Karpas-422 (cell line): ENCODE measurements at regions not wholly inside any gene's neighbourhood (a gene's known extent, or its start where the extent isn't known, plus 50 kb on each side); places are given as distances from the start of the nearest gene placed in this dataset.

ENCODE experiments used
- DNase-seq: peaks from one replicate; pipeline ENCODE4 v3.0.0-alpha.2; 2015
- H2AFZ ChIP-seq: fragments of 200-600 bp; sonication (generic); 2 replicates; pipeline ENCODE4 v1.6.1; 2014; ENCODE audit warnings: antibody characterized with exemption, low read length, mixed read lengths
- H3K27ac ChIP-seq: fragments of 200-600 bp; sonication (generic); 2 replicates; pipeline ENCODE4 v1.5.1; 2014; ENCODE audit warnings: mild to moderate bottlenecking, low read length, moderate library complexity
- H3K27me3 ChIP-seq: fragments of 200-600 bp; sonication (generic); 2 replicates; pipeline ENCODE4 v1.6.1; 2014; ENCODE audit warnings: low read length, mixed read lengths
- H3K36me3 ChIP-seq: fragments of 200-600 bp; sonication (generic); 2 replicates; pipeline ENCODE4 v1.6.1; 2014; ENCODE audit warnings: low read length, mixed read lengths; ENCODE audit not compliant: insufficient read depth
- H3K4me1 ChIP-seq: fragments of 200-600 bp; sonication (generic); 2 replicates; pipeline ENCODE4 v1.6.1; 2014; ENCODE audit warnings: mild to moderate bottlenecking, low read length, mixed read lengths
- H3K4me2 ChIP-seq: fragments of 200-600 bp; sonication (generic); 2 replicates; pipeline ENCODE4 v1.6.1; 2014; ENCODE audit warnings: low read length, low read depth, mild to moderate bottlenecking; ENCODE audit not compliant: poor library complexity, severe bottlenecking
- H3K4me3 ChIP-seq: fragments of 200-600 bp; sonication (generic); 2 replicates; pipeline ENCODE4 v1.5.1; 2014; ENCODE audit warnings: mild to moderate bottlenecking, antibody characterized with exemption, low read length, mixed read lengths
- H3K79me2 ChIP-seq: fragments of 200-600 bp; sonication (generic); 2 replicates; pipeline ENCODE4 v1.6.1; 2014; ENCODE audit warnings: mild to moderate bottlenecking, low read length, mixed read lengths
- H3K9ac ChIP-seq: fragments of 200-600 bp; sonication (generic); 2 replicates; pipeline ENCODE4 v1.6.0; 2014; ENCODE audit warnings: low read length
- H3K9me2 ChIP-seq: fragments of 200-600 bp; sonication (generic), shearing (Covaris generic); replicated peaks from 2 replicates; pipeline ENCODE4 v1.6.0; 2014; ENCODE audit warnings: mild to moderate bottlenecking, low read length, moderate library complexity; ENCODE audit not compliant: insufficient read depth
- H3K9me3 ChIP-seq: fragments of 300-700, 200-600 bp; sonication (generic); 2 replicates; pipeline ENCODE4 v1.6.1; 2014; ENCODE audit warnings: low read length, mixed read lengths
- H4K20me1 ChIP-seq: fragments of 200-600 bp; sonication (generic); 2 replicates; pipeline ENCODE4 v1.6.1; 2014; ENCODE audit warnings: mild to moderate bottlenecking, antibody characterized with exemption, low read length, low read depth; ENCODE audit not compliant: insufficient read depth

DNA sequence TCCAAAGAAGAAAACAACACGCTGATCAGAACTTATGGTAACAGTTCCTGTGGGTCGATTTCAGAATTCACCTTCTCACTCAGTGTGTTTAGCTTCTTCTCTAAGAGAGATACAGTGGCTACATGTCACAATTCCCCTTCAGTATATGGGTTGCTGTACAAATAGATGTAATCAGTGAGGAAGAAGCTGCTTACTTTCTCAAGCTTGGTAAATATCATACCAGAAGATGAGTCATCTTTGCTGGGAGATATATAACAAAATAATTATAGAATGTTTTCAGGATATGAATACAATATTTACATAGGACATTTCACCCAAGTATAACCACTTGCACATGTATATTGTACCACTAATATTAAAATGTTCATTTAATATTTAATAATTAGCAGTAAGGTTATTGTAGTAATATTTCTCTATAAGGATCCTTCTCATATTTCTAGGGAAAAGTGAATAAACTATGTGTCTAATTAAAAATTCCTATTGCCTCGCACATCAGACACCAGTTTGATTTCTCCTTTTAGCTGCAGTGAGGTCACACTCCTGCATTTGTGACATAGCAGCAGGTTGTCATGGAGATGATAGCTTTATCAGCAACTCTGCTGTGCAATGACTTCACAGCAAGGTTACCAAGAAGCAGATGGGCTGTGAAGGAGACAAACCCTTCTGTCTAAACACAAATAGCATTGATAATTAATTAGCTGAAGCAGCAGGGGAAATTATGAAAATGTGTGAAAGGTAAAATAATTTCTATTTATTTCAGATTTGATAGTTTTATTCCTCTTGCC lies 211.4 kb downstream of the TUSC7 start:
- Histone ChIP-seq H2AFZ (no peak overlapping the region), H3K79me2 (no peaks in the 10 kb centered on the region), H3K4me2 (no peak overlapping the region), H4K20me1 (no peaks in the 10 kb centered on the region), H3K4me3 (no peak overlapping the region), H3K27ac (no peak overlapping the region), H3K9me2 (no peaks in the 10 kb centered on the region), H3K27me3 (no peaks in the 10 kb centered on the region), H3K9ac (no peak overlapping the region), H3K4me1 (no peaks in the 10 kb centered on the region), H3K9me3 (no peaks in the 10 kb centered on the region), H3K36me3 (no peaks in the 10 kb centered on the region)
- DNase-seq = no peak

DNA sequence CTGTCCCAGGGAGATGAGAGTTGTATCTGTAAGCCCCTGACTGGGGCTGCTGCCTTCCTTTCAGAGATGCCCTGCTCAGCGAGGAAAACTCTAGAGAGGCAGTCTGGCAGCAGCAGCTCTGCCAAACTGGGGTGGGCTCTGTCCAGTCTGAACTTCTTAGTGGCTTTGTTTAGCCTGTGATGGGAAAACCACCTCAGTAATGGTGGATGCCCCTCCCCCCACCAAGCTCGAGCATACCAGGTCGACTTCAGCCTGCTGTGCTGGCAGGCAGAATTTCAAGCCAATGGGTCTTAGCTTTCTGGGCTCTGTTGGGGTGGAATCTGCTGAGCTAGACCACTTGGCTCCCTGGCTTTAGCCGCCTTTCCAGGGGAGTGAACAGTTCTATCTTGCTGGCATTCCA lies 218.3 kb downstream of the TUSC7 start:
- no peaks in the 10 kb centered on the region for H3K9me3 ChIP-seq
- no peak overlapping the region for H3K4me3 ChIP-seq
- H3K36me3 ChIP-seq = no peaks in the 10 kb centered on the region
- H3K9ac ChIP-seq = no peak overlapping the region
- no peak for DNase-seq
- H3K27me3 ChIP-seq = no peaks in the 10 kb centered on the region
- no peaks in the 10 kb centered on the region for H3K4me1 ChIP-seq
- no peaks in the 10 kb centered on the region for H3K9me2 ChIP-seq
- H4K20me1 ChIP-seq = no peaks in the 10 kb centered on the region
- no peak overlapping the region for H3K27ac ChIP-seq
- no peaks in the 10 kb centered on the region for H3K79me2 ChIP-seq
- H3K4me2 ChIP-seq = no peak overlapping the region
- H2AFZ ChIP-seq = no peak overlapping the region

DNA sequence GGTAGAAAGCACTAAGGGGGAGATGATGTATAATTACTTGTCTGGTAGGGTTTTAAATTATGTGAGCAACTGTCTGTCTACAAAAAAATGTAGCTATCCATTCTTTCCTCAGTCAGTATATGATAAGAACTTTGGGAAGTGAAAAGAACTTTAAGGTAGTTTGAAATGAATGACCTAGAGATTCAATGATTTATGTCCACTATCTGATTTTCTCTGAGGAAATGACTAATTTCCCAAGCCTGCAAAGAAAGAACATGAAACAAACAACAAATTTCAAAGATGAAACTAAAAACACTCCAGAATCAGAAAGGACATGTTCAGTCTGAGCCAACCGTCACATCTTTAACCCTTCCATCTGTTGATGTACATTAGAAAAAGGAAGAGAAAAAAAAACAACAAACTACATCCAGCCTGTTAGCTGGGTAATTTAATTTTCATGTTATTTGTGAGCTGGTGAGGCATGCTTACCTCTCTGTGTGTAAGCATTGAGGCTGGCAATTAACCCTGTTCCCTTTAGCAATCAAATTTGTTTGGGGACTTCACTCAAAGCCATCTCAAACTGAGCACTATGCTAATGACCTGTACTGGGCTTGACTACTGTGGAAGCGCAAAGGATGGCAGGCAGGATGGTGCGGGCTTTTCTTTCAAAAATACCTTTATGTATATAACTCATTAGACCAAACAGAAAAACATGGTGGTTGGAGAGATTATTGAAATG lies 220.1 kb downstream of the TUSC7 start:
- no peaks in the 10 kb centered on the region for H3K9me2 ChIP-seq
- no peak overlapping the region for H3K9ac ChIP-seq
- H3K79me2 ChIP-seq = no peaks in the 10 kb centered on the region
- no peak overlapping the region for H2AFZ ChIP-seq
- no peaks in the 10 kb centered on the region for H3K9me3 ChIP-seq
- H3K4me1 ChIP-seq = no peaks in the 10 kb centered on the region
- H3K36me3 ChIP-seq = no peaks in the 10 kb centered on the region
- H3K27ac ChIP-seq = no peak overlapping the region
- DNase-seq = no peak
- H3K4me2 ChIP-seq = no peak overlapping the region
- H4K20me1 ChIP-seq = no peaks in the 10 kb centered on the region
- H3K27me3 ChIP-seq = no peaks in the 10 kb centered on the region
- H3K4me3 ChIP-seq = no peak overlapping the region

DNA sequence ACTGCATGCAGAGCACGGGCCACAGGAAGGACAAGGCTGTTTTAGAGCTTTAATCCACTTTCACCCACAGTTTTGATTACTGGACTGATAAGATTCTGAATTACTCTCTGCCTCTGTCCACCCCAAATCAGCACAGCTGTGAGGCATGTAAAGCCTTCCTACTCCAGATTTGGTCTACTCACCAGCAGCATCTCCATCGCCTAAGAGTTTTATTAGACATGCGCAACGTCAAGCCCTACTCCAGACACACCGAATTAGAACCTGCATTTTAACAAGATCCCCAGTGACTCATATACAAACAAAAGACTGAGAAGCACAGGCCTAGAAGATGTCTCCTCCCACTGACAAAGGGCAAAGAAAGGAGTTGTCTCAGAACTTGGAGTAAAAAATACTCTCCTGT lies 221.2 kb downstream of the TUSC7 start:
- Histone ChIP-seq H3K9me2 (no peaks in the 10 kb centered on the region), H3K4me2 (no peak overlapping the region), H4K20me1 (no peaks in the 10 kb centered on the region), H3K4me3 (no peak overlapping the region), H2AFZ (no peak overlapping the region), H3K9ac (no peak overlapping the region), H3K27ac (no peak overlapping the region), H3K27me3 (no peaks in the 10 kb centered on the region), H3K4me1 (no peaks in the 10 kb centered on the region), H3K36me3 (no peaks in the 10 kb centered on the region), H3K9me3 (no peaks in the 10 kb centered on the region), H3K79me2 (no peaks in the 10 kb centered on the region)
- DNase-seq = no peak

DNA sequence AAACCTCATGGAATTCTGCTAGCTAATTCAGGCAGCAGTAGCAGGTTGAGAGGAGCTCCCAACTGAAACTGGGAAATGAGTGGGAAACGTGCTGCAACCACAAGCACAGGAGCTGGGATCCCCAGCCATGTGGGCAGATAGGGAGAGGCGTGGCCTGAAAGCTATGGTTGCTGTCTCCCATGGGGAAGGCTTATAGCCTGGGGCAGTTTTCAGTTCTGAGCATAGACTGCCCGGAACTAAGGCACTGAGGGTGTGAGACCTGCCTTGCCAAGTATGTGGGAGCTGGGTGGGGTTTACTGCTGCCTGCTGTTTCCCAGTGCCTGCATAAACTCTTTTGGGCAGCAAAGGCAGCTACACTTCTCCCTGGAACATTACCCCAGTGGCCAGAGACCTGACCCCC lies 229.5 kb downstream of the TUSC7 start:
- Histone ChIP-seq H3K79me2 (no peaks in the 10 kb centered on the region), H3K4me1 (no peaks in the 10 kb centered on the region), H3K4me3 (no peak overlapping the region), H3K9me3 (no peaks in the 10 kb centered on the region; the same call in 1 of the 2 replicates), H4K20me1 (no peaks in the 10 kb centered on the region), H3K36me3 (no peaks in the 10 kb centered on the region), H3K9ac (no peak overlapping the region), H3K27me3 (no peaks in the 10 kb centered on the region), H3K27ac (no peak overlapping the region), H3K4me2 (no peak overlapping the region), H3K9me2 (no peaks in the 10 kb centered on the region), H2AFZ (no peak overlapping the region)
- DNase-seq = no peak

DNA sequence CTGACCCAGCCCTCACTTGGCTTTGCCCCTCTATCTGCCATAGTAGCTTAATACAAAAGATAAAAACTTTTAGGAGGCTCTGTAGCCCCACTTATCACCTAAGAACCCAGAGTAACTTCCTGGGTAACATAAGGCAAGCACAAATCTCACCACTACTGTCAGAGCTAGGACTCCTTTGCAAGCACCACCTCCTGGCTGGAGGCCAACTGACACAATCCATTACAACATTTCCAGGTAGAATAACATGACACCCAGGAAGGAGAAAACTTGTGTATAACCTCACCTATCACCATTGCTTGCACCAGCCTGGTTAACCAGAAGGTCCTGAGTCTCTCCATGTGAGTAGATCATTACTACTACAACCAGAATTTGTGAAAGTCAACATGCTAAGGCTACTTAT lies 230.0 kb downstream of the TUSC7 start:
- Histone ChIP-seq H3K79me2 (no peaks in the 10 kb centered on the region), H3K36me3 (no peaks in the 10 kb centered on the region), H3K27me3 (no peaks in the 10 kb centered on the region), H3K27ac (no peak overlapping the region), H3K4me2 (no peak overlapping the region), H3K4me1 (no peaks in the 10 kb centered on the region), H3K9ac (no peak overlapping the region), H4K20me1 (no peaks in the 10 kb centered on the region), H3K9me3 (no peaks in the 10 kb centered on the region; the same call in 1 of the 2 replicates), H3K9me2 (no peaks in the 10 kb centered on the region), H2AFZ (no peak overlapping the region), H3K4me3 (no peak overlapping the region)
- DNase-seq = no peak

DNA sequence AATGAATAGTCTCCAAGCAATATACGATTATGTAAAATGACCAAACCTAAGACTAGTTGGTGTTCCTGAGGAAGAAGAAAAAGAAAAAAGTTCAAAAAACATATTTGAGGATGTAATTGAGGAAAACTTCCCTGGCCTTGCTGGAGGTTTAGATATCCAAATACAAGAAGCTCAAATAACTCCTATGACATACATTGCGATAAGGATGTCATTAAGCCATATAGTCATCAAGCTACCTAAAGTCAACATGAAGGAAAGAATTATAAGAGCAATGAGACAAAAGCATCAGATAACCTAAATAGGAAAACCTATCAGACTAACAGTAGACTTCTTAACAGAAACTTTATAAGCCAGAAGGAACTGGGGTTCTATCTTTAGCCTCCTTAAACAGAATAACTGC lies 231.1 kb downstream of the TUSC7 start:
- H3K9me2 ChIP-seq = no peaks in the 10 kb centered on the region
- DNase-seq = no peak
- H3K4me1 ChIP-seq = no peaks in the 10 kb centered on the region
- H3K4me3 ChIP-seq = no peak overlapping the region
- H3K27me3 ChIP-seq = no peaks in the 10 kb centered on the region
- H4K20me1 ChIP-seq = no peaks in the 10 kb centered on the region
- no peak overlapping the region for H3K4me2 ChIP-seq
- H3K9me3 ChIP-seq = no peaks in the 10 kb centered on the region; the same call in 1 of the 2 replicates
- no peak overlapping the region for H2AFZ ChIP-seq
- no peak overlapping the region for H3K27ac ChIP-seq
- no peaks in the 10 kb centered on the region for H3K36me3 ChIP-seq
- H3K9ac ChIP-seq = no peak overlapping the region
- no peaks in the 10 kb centered on the region for H3K79me2 ChIP-seq

DNA sequence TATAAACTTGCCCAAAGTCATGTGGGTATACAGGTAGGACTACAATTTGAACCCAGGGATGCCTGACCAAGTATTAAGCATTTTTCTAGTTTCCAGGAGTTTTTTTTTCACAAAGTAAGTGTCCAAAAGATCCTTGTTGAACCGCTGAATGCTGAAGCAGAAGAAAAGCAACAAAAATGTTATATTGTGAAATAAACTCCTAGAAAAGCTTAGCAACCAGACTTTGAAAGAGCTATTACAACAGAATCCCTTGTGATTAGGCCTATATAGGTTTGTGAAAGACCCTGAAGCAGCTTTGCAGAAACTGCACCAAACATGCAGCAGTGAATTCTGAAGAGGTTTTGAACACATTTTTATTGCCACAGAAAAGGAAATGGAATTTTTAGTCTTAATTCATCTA lies 236.8 kb downstream of the TUSC7 start:
- no peaks in the 10 kb centered on the region for H3K36me3 ChIP-seq
- H3K9me2 ChIP-seq = no peaks in the 10 kb centered on the region
- H4K20me1 ChIP-seq = no peaks in the 10 kb centered on the region
- no peak for DNase-seq
- H3K27me3 ChIP-seq = no peaks in the 10 kb centered on the region
- H3K4me1 ChIP-seq = no peaks in the 10 kb centered on the region
- no peaks in the 10 kb centered on the region; the same call in 1 of the 2 replicates for H3K9me3 ChIP-seq
- H3K4me2 ChIP-seq = no peak overlapping the region
- H3K27ac ChIP-seq = no peak overlapping the region
- no peaks in the 10 kb centered on the region for H3K79me2 ChIP-seq
- no peak overlapping the region for H3K4me3 ChIP-seq
- no peak overlapping the region for H2AFZ ChIP-seq
- no peak overlapping the region for H3K9ac ChIP-seq
